Memory B cell (primary cell): ENCODE measurements at regions not wholly inside any gene's neighbourhood (a gene's known extent, or its start where the extent isn't known, plus 50 kb on each side); places are given as distances from the start of the nearest gene placed in this dataset.

Experiments
- ATAC-seq: fragments of 150-1000 bp; cut with Tn5 transposase; 2 replicates; pipeline ENCODE4 v1.10.0; 2021; ENCODE audit warnings: low read depth, mild to moderate bottlenecking, moderate library complexity
- DNase-seq, 2 donors: peaks; one replicate each; pipeline ENCODE4 v3.0.0; 2022; ENCODE audit warnings: low spot score in 2 of 2
- H3K27ac Mint-ChIP-seq: one replicate; pipeline ENCODE4 v1.8.0; 2022; ENCODE audit warnings: mild to moderate bottlenecking, moderate library complexity, mixed read lengths
- H3K27me3 Mint-ChIP-seq: one replicate; pipeline ENCODE4 v1.8.0; 2022; ENCODE audit warnings: mixed read lengths
- H3K36me3 Mint-ChIP-seq: one replicate; pipeline ENCODE4 v1.8.0; 2022; ENCODE audit warnings: mild to moderate bottlenecking, mixed read lengths
- H3K4me1 Mint-ChIP-seq: one replicate; pipeline ENCODE4 v1.8.0; 2022; ENCODE audit warnings: mixed read lengths
- H3K4me3 Mint-ChIP-seq: one replicate; pipeline ENCODE4 v1.8.0; 2022; ENCODE audit warnings: mild to moderate bottlenecking, moderate library complexity, mixed read lengths
- H3K9me3 Mint-ChIP-seq: one replicate; pipeline ENCODE4 v1.8.0; 2022; ENCODE audit warnings: mixed read lengths

DNA sequence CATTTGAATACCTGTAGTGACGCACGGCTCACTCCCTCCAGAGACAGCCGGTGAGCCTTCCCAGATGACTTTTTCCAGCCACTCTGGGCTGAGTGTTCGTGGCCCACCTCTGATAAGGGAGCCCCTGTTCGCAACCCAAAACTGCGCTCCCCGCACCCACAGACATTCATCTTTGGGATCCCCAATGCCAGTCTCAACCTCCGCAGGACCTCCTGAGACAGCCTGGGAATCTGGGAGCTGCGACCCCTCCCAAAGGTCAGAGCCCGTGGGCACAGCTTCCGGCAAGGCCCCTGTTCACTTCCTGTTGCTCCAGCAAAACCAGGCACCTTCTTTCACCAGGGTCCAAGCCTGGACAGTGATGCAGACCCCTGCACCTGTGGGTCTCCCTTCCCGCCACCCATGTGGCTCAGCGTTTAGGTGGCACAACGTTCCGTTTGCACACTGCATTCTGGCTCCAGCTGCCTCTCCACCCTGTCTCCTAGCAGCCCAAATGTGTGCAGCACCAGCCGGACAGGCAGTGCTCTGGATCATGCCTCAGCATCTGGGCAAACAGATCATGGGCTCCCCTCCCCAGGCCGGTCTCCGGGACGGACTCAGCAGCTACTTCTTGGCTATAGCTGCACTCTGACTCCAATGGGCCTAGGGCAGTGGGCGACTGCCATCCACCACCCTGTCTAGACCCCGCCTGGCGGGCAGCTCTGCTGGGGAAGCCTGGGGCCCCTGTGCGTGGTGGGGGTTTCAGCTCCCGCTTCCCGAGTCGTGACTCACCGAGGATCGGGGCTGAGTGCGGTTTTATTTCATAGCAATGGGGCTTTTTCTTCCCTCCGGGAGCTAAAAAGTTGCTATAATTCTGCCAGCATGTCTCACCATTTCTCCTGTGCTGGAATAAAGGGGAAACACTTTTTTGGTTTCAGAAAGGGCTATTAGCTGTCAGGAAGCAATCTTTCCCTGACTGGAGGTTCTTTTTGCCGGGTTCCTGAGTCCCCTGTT lies 156.0 kb downstream of the OLFM1 start:
- DNase-seq = no peak
- Mint-ChIP-seq H3K36me3 (no peaks in the 10 kb centered on the region), H3K4me3 (no peak overlapping the region), H3K9me3 (peaks cover 1% of the 10 kb centered on the region), H3K27me3 (peaks cover 16% of the 10 kb centered on the region), H3K27ac (no peak overlapping the region), H3K4me1 (peaks cover 3% of the 10 kb centered on the region)
- ATAC-seq = no peak

DNA sequence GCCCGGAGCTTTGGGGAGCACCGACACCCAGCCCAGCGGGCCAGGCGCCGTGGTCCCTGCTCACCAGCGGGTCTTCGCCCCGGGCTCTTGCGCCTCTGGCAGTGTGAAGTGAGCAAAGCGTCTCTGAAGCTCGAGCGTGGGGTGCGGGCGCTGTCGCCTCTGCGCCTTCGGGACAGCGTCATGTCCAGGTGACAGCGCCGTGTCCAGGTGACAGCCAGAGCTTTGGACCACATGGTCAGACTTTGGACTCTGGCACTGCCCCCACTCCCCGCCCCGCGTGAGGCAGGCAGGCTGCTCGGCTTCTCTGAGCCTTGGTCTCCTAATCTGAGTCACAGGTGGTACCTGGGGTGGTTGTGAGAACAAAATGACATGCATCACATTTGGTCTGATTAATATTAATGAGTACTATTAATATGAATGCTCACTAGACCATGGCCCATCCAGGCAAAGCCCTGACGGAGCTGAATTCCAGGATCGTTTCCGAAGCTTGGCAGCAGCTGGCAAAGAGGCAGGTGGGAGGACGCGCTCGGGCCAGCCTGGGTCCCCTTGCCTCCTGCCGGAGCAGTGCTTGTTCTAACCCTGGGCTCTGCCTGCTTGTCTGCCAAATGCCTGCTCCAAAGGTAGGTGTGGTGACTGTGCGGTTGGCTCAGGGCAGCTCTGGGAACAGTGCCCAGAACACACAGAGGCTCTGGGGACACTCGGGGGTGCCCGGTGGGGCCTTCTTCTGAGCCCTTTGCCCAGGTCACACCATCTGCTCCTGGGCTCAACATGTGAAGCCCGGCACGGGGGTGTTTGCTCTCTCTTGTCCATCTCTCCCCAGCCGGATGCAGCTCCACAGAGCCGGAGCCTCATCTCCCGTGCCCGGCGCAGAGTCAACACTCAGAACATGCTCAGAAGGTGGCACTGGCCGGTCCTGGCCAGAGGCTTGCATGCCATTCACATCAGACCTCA lies 157.1 kb downstream of the OLFM1 start:
- Mint-ChIP-seq H3K27me3 (peaks cover 16% of the 10 kb centered on the region), H3K36me3 (no peaks in the 10 kb centered on the region), H3K4me1 (peaks cover 3% of the 10 kb centered on the region), H3K9me3 (peaks cover 1% of the 10 kb centered on the region), H3K27ac (no peak overlapping the region), H3K4me3 (no peak overlapping the region)
- no peak for DNase-seq
- no peak for ATAC-seq

DNA sequence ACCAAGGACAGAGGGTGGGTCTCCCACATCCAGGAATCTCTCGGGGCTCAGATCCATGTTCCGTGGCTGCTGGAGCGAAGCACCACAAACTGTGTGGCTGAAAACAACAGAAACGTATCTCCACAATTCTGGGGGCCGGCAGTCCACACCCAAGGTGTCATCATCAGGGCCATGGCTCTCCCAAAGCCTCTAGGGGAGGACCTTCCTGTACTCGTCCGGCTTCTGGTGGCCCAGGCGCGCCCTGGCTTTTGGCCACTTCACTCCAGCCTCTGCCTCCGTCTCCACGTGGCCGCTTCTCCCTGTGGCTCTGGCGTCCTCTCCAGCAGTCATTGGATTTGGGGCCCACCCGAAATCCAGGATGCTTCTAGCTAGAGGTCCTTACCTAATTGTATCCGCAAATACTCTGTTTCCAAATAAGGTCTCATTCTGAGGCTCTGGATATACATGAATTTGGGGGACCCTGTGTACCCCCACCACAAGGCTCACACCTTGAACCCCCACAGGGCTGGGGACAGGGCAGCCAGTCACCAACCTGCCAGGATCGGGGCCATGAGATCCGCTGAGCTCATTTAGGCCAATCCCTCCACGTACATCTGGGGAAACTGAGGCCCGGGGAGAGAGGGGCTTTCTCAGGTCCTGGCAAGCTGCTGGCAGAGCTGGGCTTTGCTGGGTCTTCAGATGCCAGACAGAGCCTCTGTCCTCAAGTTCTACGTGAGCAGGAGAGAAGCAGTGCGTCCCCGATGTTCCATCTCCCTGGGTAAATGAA lies 158.2 kb downstream of the OLFM1 start:
- Mint-ChIP-seq H3K36me3 (no peaks in the 10 kb centered on the region), H3K27ac (no peak overlapping the region), H3K9me3 (no peaks in the 10 kb centered on the region), H3K4me3 (no peak overlapping the region), H3K4me1 (peaks cover 3% of the 10 kb centered on the region), H3K27me3 (peaks cover 13% of the 10 kb centered on the region)
- ATAC-seq (no peak), DNase-seq (no peak)

DNA sequence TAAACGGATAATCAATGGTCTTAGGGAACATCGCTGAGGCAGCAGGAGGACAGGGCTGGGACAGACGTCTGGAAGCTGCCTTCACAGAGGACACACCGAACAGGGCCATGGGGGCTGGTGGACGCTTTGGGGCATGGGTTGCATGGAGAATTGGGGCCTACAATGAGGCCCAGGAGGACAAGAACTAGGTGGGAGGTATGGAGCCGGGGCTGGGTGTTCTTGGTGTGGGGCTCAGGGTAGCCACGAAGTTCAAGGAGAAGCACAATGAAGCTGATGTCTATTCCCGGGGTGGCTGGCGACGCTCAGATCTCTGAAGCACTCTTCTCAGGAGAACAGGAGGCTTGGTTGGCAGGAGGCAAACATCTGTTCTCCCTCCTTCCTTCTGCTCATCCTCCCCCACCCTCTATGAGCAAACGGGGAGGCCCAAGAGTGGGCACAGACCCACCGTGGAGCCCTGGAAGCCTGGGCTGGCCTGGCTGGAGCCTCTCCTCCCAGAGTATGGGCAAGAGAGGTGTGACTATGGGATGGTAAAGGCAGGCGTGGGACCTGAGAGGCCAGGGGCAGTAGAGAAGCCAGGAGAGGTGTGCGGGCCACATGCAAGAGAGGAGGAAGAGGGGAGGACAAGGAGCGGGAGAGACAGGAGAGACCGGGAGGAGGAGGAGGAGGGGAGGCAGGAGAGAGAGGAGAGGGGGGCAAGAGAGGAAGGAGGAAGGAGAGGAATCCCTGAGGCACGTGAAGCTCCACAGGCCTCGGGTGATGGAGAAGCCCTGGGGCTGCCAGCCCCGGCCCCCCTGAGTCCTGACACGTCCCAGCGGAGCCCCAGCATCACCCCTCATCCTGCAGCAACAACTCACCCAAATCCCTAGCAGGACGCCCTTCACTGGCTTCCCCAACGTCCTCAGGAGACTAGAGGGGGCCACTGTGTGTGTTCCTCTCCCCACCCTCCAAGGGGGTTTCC lies 159.1 kb downstream of the OLFM1 start:
- no peak overlapping the region for H3K27ac Mint-ChIP-seq
- H3K36me3 Mint-ChIP-seq = no peaks in the 10 kb centered on the region
- H3K4me1 Mint-ChIP-seq = peaks cover 3% of the 10 kb centered on the region
- ATAC-seq (no peak), DNase-seq (no peak)
- H3K27me3 Mint-ChIP-seq = peaks cover 13% of the 10 kb centered on the region
- no peak overlapping the region for H3K4me3 Mint-ChIP-seq
- no peaks in the 10 kb centered on the region for H3K9me3 Mint-ChIP-seq

DNA sequence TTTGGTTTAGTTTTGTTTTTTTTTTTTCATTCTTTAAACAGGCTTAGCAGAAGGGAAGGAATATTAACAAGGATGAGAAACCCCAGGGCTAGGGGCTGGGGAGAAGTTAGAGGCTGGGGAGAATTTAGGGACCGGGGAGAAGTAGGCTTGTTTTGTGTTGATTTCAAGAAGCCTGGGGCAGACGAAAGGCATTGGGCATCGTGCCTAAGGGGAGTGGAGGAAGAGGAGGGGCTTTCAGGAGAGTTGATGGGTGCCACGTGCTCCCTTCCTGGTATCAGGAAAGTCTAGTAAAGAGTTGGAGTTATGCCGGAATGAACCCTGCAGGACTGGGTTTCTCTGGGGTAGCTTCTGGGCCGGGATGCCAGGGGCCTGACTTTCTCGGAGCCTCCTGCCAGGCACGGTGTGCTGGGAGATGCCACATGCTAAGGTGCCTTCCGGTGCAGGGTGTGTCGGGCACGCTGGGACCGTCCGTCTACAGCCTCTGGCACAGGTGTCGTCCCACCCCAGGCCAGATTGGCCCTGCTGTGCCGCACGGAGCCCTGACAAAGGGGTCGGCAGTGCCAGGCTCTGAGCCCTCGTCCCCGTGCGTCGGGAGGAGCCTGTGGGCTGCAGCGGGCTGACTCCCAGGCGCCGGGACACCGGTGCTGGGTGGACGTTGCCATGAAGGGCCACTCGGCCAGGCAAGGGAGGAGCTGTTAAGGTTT lies 159.9 kb downstream of the OLFM1 start:
- no peaks in the 10 kb centered on the region for H3K36me3 Mint-ChIP-seq
- ATAC-seq = no peak
- no peaks in the 10 kb centered on the region for H3K9me3 Mint-ChIP-seq
- no peak overlapping the region for H3K4me3 Mint-ChIP-seq
- H3K4me1 Mint-ChIP-seq = peaks cover 3% of the 10 kb centered on the region
- peaks cover 13% of the 10 kb centered on the region for H3K27me3 Mint-ChIP-seq
- H3K27ac Mint-ChIP-seq = no peak overlapping the region
- no peak for DNase-seq

GRCh38 chr9:135248111-135248510 lies 160.6 kb downstream of the OLFM1 start:
- H3K4me1 Mint-ChIP-seq = peaks cover 3% of the 10 kb centered on the region
- no peak for DNase-seq
- ATAC-seq = no peak
- H3K36me3 Mint-ChIP-seq = no peaks in the 10 kb centered on the region
- H3K9me3 Mint-ChIP-seq = no peaks in the 10 kb centered on the region
- no peak overlapping the region for H3K4me3 Mint-ChIP-seq
- H3K27ac Mint-ChIP-seq = no peak overlapping the region
- H3K27me3 Mint-ChIP-seq = peaks cover 13% of the 10 kb centered on the region

DNA sequence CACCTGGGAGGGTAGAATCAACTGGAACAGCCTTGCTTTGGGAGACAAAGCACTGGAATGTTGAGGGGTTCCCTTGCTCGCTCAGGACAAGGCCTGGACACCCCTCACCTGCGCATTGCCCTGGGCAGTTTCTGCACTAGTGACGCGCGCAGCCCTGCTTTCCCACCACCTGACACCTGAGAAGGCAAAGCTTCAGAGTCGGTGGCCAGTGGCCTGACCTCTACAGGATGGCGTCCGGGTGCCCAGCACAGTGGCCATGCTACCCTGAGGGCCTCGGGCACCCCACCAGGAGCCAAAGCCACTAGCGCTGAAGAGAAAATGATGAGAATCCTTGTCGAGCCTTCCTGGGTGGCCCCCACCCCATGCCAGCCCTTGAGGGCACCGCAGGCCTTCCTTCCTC lies 161.3 kb downstream of the OLFM1 start:
- Mint-ChIP-seq H3K4me1 (peaks cover 3% of the 10 kb centered on the region), H3K36me3 (no peaks in the 10 kb centered on the region), H3K27me3 (peaks cover 11% of the 10 kb centered on the region), H3K4me3 (no peak overlapping the region), H3K27ac (no peak overlapping the region), H3K9me3 (no peaks in the 10 kb centered on the region)
- no peak for ATAC-seq
- no peak for DNase-seq

- Mint-ChIP-seq H3K4me3 (no peak overlapping the region), H3K36me3 (no peaks in the 10 kb centered on the region), H3K27me3 (peaks cover 11% of the 10 kb centered on the region), H3K27ac (no peak overlapping the region), H3K4me1 (peaks cover 3% of the 10 kb centered on the region), H3K9me3 (no peaks in the 10 kb centered on the region)
- no peak for ATAC-seq
- DNase-seq = no peak
Observed at GRCh38 chr9:135249191-135249590, 161.7 kb downstream of the OLFM1 start.

GRCh38 chr9:135249711-135250110 lies 162.2 kb downstream of the OLFM1 start:
- DNase-seq (no peak), ATAC-seq (no peak)
- no peak overlapping the region for H3K27ac Mint-ChIP-seq
- no peaks in the 10 kb centered on the region for H3K36me3 Mint-ChIP-seq
- H3K9me3 Mint-ChIP-seq = no peaks in the 10 kb centered on the region
- H3K4me1 Mint-ChIP-seq = peaks cover 3% of the 10 kb centered on the region
- peaks cover 11% of the 10 kb centered on the region for H3K27me3 Mint-ChIP-seq
- no peak overlapping the region for H3K4me3 Mint-ChIP-seq

- DNase-seq (no peak), ATAC-seq (no peak)
- Mint-ChIP-seq H3K27ac (no peak overlapping the region), H3K27me3 (peaks cover 9% of the 10 kb centered on the region), H3K4me3 (no peak overlapping the region), H3K36me3 (no peaks in the 10 kb centered on the region), H3K4me1 (peaks cover 3% of the 10 kb centered on the region), H3K9me3 (no peaks in the 10 kb centered on the region)
Observed at GRCh38 chr9:135251331-135251761, 163.9 kb downstream of the OLFM1 start.

DNA sequence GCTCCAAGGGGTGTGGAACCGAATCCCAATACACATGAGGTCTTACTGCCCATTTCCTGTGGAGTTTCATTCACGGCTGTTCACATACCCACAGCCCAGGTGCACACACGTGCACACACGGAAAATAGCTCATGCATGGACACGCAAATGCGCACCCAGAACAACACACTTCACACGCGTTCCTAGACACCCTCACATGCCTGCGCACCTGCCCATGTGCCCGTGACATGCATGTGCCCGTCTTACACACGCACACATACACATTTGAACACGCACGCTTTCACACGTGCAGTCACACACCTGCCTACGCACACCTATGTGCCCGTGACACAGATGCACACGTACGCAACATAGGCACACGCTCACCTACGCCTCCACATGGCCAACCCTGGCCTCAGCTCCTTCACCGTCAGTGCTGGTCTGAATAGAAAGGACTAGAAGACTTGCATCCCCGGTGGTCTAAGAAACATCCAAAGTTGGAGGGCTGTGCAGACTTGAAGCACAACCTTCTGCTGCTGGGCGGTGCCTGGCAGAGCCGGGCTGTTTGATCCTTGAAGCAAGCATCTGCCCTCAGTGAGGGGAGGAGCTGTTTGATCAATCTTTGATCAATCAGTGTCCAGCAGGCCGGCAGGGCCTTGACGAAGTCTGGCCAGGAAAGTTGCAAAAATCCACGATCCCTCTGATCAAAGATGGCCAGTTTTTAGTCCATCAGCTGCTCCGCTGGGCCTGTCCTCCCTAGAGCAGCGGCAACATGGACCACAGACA lies 164.7 kb downstream of the OLFM1 start:
- no peak overlapping the region for H3K4me3 Mint-ChIP-seq

GRCh38 chr9:135252980-135253304 lies 165.5 kb downstream of the OLFM1 start:
- ATAC-seq (no peak), DNase-seq (no peak)
- no peak overlapping the region for H3K4me3 Mint-ChIP-seq
- peaks cover 4% of the 10 kb centered on the region for H3K27me3 Mint-ChIP-seq
- no peaks in the 10 kb centered on the region for H3K36me3 Mint-ChIP-seq
- H3K4me1 Mint-ChIP-seq = no peaks in the 10 kb centered on the region
- no peaks in the 10 kb centered on the region for H3K9me3 Mint-ChIP-seq
- no peak overlapping the region for H3K27ac Mint-ChIP-seq

More for the DNA sequence above, 164.7 kb downstream of the OLFM1 start:
- no peak overlapping the region for H3K27ac Mint-ChIP-seq
- peaks cover 5% of the 10 kb centered on the region for H3K27me3 Mint-ChIP-seq
- no peaks in the 10 kb centered on the region for H3K9me3 Mint-ChIP-seq
- H3K4me1 Mint-ChIP-seq = no peaks in the 10 kb centered on the region
- H3K36me3 Mint-ChIP-seq = no peaks in the 10 kb centered on the region
- ATAC-seq (no peak), DNase-seq (no peak)
